ENCODE measurements at regions not wholly inside any gene's neighbourhood (a gene's known extent, or its start where the extent isn't known, plus 50 kb on each side); places are given as distances from the start of the nearest gene placed in this dataset.

DNA sequence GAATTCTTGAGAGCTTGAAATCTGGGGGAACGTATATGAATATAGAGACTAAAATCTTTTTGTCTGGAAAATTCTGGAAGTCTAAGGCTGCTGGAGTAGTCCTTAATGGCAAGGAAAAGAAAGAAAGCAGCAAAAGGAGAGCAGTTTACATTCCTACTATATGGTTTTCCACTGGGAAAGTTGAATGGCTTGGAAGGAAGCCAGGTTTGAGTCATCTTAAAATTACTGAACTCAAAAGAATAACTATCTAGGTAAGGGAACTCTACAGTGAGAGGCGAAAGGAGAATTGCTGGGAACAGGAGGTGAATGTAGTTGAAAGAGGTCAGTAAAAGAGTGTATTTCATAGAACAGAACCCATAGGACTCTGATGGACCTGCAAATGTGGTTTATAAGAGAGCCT lies 258.1 kb upstream of the EDIL3 start:
- Histone ChIP-seq H3K36me3 (no peaks in the 10 kb centered on the region), H3K9me3 (ENCODE audit: severe bottlenecking) (no peaks in the 10 kb centered on the region), H3K27ac (no peak overlapping the region), H3K4me3 (ENCODE audit: low read depth, low read length) (no peak overlapping the region), H3K27me3 (ENCODE audit: insufficient read depth, low read depth, severe bottlenecking) (no peaks in the 10 kb centered on the region)
- no peak for DNase-seq
- no peak for TF ChIP-seq CTCF (IDR thresholded peaks at IDR 0.05; ENCODE audit: low read depth, low read length)

GRCh38 chr5:84642324-84642723 lies 257.6 kb upstream of the EDIL3 start:
- no peak for DNase-seq
- Histone ChIP-seq H3K27ac (no peak overlapping the region), H3K9me3 (ENCODE audit: severe bottlenecking) (no peaks in the 10 kb centered on the region), H3K4me3 (ENCODE audit: low read depth, low read length) (no peak overlapping the region), H3K36me3 (no peaks in the 10 kb centered on the region), H3K27me3 (ENCODE audit: insufficient read depth, low read depth, severe bottlenecking) (no peaks in the 10 kb centered on the region)
- TF ChIP-seq CTCF (IDR thresholded peaks at IDR 0.05; ENCODE audit: low read depth, low read length), result no peak

GRCh38 chr5:84637662-84638375 lies 253.1 kb upstream of the EDIL3 start:
- TF ChIP-seq CTCF (IDR thresholded peaks at IDR 0.05; ENCODE audit: low read depth, low read length), result no peak
- DNase-seq, result no peak
- H3K4me3 ChIP-seq (ENCODE audit: low read depth, low read length), result no peak overlapping the region
- H3K27ac ChIP-seq, result no peak overlapping the region
- no peaks in the 10 kb centered on the region for H3K9me3 ChIP-seq (ENCODE audit: severe bottlenecking)
- no peaks in the 10 kb centered on the region for H3K27me3 ChIP-seq (ENCODE audit: insufficient read depth, low read depth, severe bottlenecking)
- H3K36me3 ChIP-seq, result no peaks in the 10 kb centered on the region

- no peaks in the 10 kb centered on the region for H3K27me3 ChIP-seq (ENCODE audit: insufficient read depth, low read depth, severe bottlenecking)
- no peak for TF ChIP-seq CTCF (IDR thresholded peaks at IDR 0.05; ENCODE audit: low read depth, low read length)
- H3K4me3 ChIP-seq (ENCODE audit: low read depth, low read length), result no peak overlapping the region
- H3K36me3 ChIP-seq, result no peaks in the 10 kb centered on the region
- no peak for DNase-seq
- no peak overlapping the region for H3K27ac ChIP-seq
- no peaks in the 10 kb centered on the region for H3K9me3 ChIP-seq (ENCODE audit: severe bottlenecking)
Measured at GRCh38 chr5:84635235-84636055, 250.8 kb upstream of the EDIL3 start.

- no peak overlapping the region for H3K4me3 ChIP-seq (ENCODE audit: low read depth, low read length)
- no peaks in the 10 kb centered on the region for H3K9me3 ChIP-seq (ENCODE audit: severe bottlenecking)
- no peaks in the 10 kb centered on the region for H3K36me3 ChIP-seq
- no peaks in the 10 kb centered on the region for H3K27me3 ChIP-seq (ENCODE audit: insufficient read depth, low read depth, severe bottlenecking)
- DNase-seq, result no peak
- no peak for TF ChIP-seq CTCF (IDR thresholded peaks at IDR 0.05; ENCODE audit: low read depth, low read length)
- H3K27ac ChIP-seq, result no peak overlapping the region
Measured at GRCh38 chr5:84634256-84634655, 249.6 kb upstream of the EDIL3 start.
